GM18502 (cell line): ENCODE measurements at regions not wholly inside any gene's neighbourhood (a gene's known extent, or its start where the extent isn't known, plus 50 kb on each side); places are given as distances from the start of the nearest gene placed in this dataset.
"Not testable (repeated sequence)": the region's sequence is repeated elsewhere in the genome, so short reads cannot be mapped to it uniquely, and the experiment has no call there.

Experiments used
- ATAC-seq: cut with Tn5 transposase; IDR thresholded peaks from one replicate; pipeline ENCODE4 v1.9.1; 2021; ENCODE audit warnings: mild to moderate bottlenecking; ENCODE audit not compliant: unreplicated experiment, poor library complexity

GRCh38 chr22:27308513-27308912 is 493.0 kb downstream of the MN1 start:
- no peak for ATAC-seq

GRCh38 chr22:27309697-27310096 is 491.9 kb downstream of the MN1 start:
- no peak for ATAC-seq

- ATAC-seq: no peak
These were observed 490.4 kb downstream of the MN1 start for GRCh38 chr22:27310966-27311697.

- no peak for ATAC-seq
These were observed 489.6 kb downstream of the MN1 start for GRCh38 chr22:27311698-27312550.

- ATAC-seq: no peak
These were observed 489.0 kb downstream of the MN1 start for GRCh38 chr22:27312565-27312964.

GRCh38 chr22:27312966-27313855 is 488.3 kb downstream of the MN1 start:
- no peak for ATAC-seq

GRCh38 chr22:27314276-27314807 is 487.2 kb downstream of the MN1 start:
- ATAC-seq: no peak

- no peak for ATAC-seq
These were observed 485.7 kb downstream of the MN1 start for GRCh38 chr22:27315833-27316232.

GRCh38 chr22:27317096-27317495 is 484.5 kb downstream of the MN1 start:
- ATAC-seq: no peak

- ATAC-seq: no peak
These were observed 483.6 kb downstream of the MN1 start for GRCh38 chr22:27317971-27318428.

- ATAC-seq: no peak
These were observed 483.0 kb downstream of the MN1 start for GRCh38 chr22:27318516-27318915.

GRCh38 chr22:27323661-27324060 is 477.9 kb downstream of the MN1 start:
- no peak for ATAC-seq

- ATAC-seq: not testable (repeated sequence)
These were observed 476.6 kb downstream of the MN1 start for GRCh38 chr22:27324908-27325307.

GRCh38 chr22:27327497-27327896 is 474.1 kb downstream of the MN1 start:
- no peak for ATAC-seq

- ATAC-seq: no peak
These were observed 473.4 kb downstream of the MN1 start for GRCh38 chr22:27327981-27328721.

- ATAC-seq: no peak
These were observed 472.3 kb downstream of the MN1 start for GRCh38 chr22:27329131-27329850.

GRCh38 chr22:27329966-27330645 is 471.4 kb downstream of the MN1 start:
- ATAC-seq: no peak

- ATAC-seq: no peak
These were observed 469.9 kb downstream of the MN1 start for GRCh38 chr22:27331526-27332281.
